ENCODE measurements at regions not wholly inside any gene's neighbourhood (a gene's known extent, or its start where the extent isn't known, plus 50 kb on each side); places are given as distances from the start of the nearest gene placed in this dataset.

GRCh38 chr3:103992469-103992868 lies 1374.2 kb upstream of the ALCAM start:
- TF ChIP-seq CTCF (IDR thresholded peaks at IDR 0.05) = no peak

DNA sequence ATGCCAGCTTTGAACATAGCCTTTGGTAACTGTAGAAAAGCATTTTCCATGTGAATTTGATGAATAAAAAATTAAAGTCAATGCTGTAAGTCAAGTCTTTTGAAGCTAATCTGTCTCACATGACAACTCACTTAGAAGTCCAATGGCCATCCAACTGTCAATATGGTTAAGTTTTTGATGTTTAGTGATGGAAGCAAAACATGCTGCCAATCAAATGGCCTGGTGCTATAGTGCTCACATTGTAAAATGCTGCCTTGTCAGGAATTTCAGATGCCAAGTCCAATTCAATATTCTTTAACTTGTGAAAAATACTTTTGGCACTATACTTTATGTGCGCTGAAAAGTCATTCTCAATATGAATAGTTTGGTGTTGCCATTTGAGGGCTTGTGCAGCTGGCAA lies 1361.8 kb upstream of the ALCAM start:
- H3K9me3 ChIP-seq (ENCODE audit: control insufficient read depth in 1 of 2, insufficient read depth in 1 of 2, low read length in 2 of 2) = no peaks in the 10 kb centered on the region
- no peaks in the 10 kb centered on the region for H3K36me3 ChIP-seq (ENCODE audit: insufficient read depth, low read length)
- no peak for TF ChIP-seq CTCF (IDR thresholded peaks at IDR 0.05)
- H3K36me3 Mint-ChIP-seq (ENCODE audit: low read depth) = no peaks in the 10 kb centered on the region
- H3K4me1 ChIP-seq (ENCODE audit: insufficient read depth, low read length) = no peaks in the 10 kb centered on the region
- CTCF ChIA-PET = no interaction called here
- no peak overlapping the region for H3K4me3 Mint-ChIP-seq
- H3K9me3 Mint-ChIP-seq = peaks cover 2% of the 10 kb centered on the region
- no peaks in the 10 kb centered on the region for H3K4me1 Mint-ChIP-seq (ENCODE audit: low read depth)
- no peak overlapping the region for H3K27ac Mint-ChIP-seq
- DNase-seq = no peak
- no peaks in the 10 kb centered on the region for H3K27me3 ChIP-seq (ENCODE audit: control insufficient read depth in 1 of 2, insufficient read depth in 2 of 2, low read length in 2 of 2)
- H3K4me3 ChIP-seq (ENCODE audit: low read length) = no peak overlapping the region
- no peaks in the 10 kb centered on the region for H3K27me3 Mint-ChIP-seq
- H3K27ac ChIP-seq (ENCODE audit: low read depth in 1 of 2, low read length in 2 of 2) = no peak overlapping the region
- POLR2A ChIA-PET = no interaction called here
- no peak for ATAC-seq (ENCODE audit: poor library complexity)
- intact Hi-C loops (cut with DNase I, micrococcal nuclease) = no loop called here

More at GRCh38 chr3:103992469-103992868, 1374.2 kb upstream of the ALCAM start:
- ATAC-seq (ENCODE audit: poor library complexity) (no peak), DNase-seq (no peak)
- Histone ChIP-seq H3K27me3 (ENCODE audit: control insufficient read depth in 1 of 2, insufficient read depth in 2 of 2, low read length in 2 of 2) (no peaks in the 10 kb centered on the region), H3K9me3 (ENCODE audit: control insufficient read depth in 1 of 2, insufficient read depth in 1 of 2, low read length in 2 of 2) (peaks cover 0 to 4% of the 10 kb centered on the region in 2 experiments), H3K4me3 (ENCODE audit: low read length) (no peak overlapping the region), H3K4me1 (ENCODE audit: insufficient read depth, low read length) (no peaks in the 10 kb centered on the region), H3K27ac (ENCODE audit: low read depth in 1 of 2, low read length in 2 of 2) (no peak overlapping the region), H3K36me3 (ENCODE audit: insufficient read depth, low read length) (no peaks in the 10 kb centered on the region)
- CTCF ChIA-PET = interaction anchor here (0.6 kb wide), 1 partner anchor 175 kb away, joined by 3 read pairs; no protein-coding TSS in a partner anchor
- intact Hi-C loops (cut with DNase I, micrococcal nuclease) = no loop called here
- Mint-ChIP-seq H3K4me3 (no peak overlapping the region), H3K27me3 (no peaks in the 10 kb centered on the region), H3K9me3 (no peaks in the 10 kb centered on the region), H3K36me3 (ENCODE audit: low read depth) (no peaks in the 10 kb centered on the region), H3K4me1 (ENCODE audit: low read depth) (no peaks in the 10 kb centered on the region), H3K27ac (no peak overlapping the region)
- POLR2A ChIA-PET = no interaction called here

- Mint-ChIP-seq H3K4me3 (no peak overlapping the region), H3K27me3 (no peaks in the 10 kb centered on the region), H3K36me3 (ENCODE audit: low read depth) (no peaks in the 10 kb centered on the region), H3K9me3 (peaks cover 2% of the 10 kb centered on the region), H3K27ac (no peak overlapping the region), H3K4me1 (ENCODE audit: low read depth) (no peaks in the 10 kb centered on the region)
- H3K36me3 ChIP-seq (ENCODE audit: insufficient read depth, low read length) = no peaks in the 10 kb centered on the region
- no peaks in the 10 kb centered on the region for H3K4me1 ChIP-seq (ENCODE audit: insufficient read depth, low read length)
- TF ChIP-seq CTCF (IDR thresholded peaks at IDR 0.05) = no peak
- intact Hi-C loops (cut with DNase I, micrococcal nuclease) = no loop called here
- ATAC-seq (ENCODE audit: poor library complexity) (no peak), DNase-seq (no peak)
- H3K9me3 ChIP-seq (ENCODE audit: control insufficient read depth in 1 of 2, insufficient read depth in 1 of 2, low read length in 2 of 2) = no peaks in the 10 kb centered on the region
- H3K27me3 ChIP-seq (ENCODE audit: control insufficient read depth in 1 of 2, insufficient read depth in 2 of 2, low read length in 2 of 2) = no peaks in the 10 kb centered on the region
- no peak overlapping the region for H3K27ac ChIP-seq (ENCODE audit: low read depth in 1 of 2, low read length in 2 of 2)
- no peak overlapping the region for H3K4me3 ChIP-seq (ENCODE audit: low read length)
- POLR2A ChIA-PET = no interaction called here
- CTCF ChIA-PET = no interaction called here
These were observed 1360.9 kb upstream of the ALCAM start for GRCh38 chr3:104005815-104006214.
